ENCODE measurements at regions not wholly inside any gene's neighbourhood (a gene's known extent, or its start where the extent isn't known, plus 50 kb on each side); places are given as distances from the start of the nearest gene placed in this dataset.
A peak's percentile ranks its signal among the peaks of the same experiment; 100 is the strongest.

GRCh38 chr6:138030872-138031271 lies 76.3 kb downstream of the PERP start:
- ATAC-seq, result peak; percentile 7
- Histone ChIP-seq H3K27me3 (no peaks in the 10 kb centered on the region), H3K36me3 (no peaks in the 10 kb centered on the region), H3K4me1 (peaks cover 0 to 23% (median 0%) of the 10 kb centered on the region in 3 donors), H3K27ac (peak overlapping the region in 3 of 4 donors; percentile 75 to 85 (median 80)), H3K4me3 (no peak overlapping the region), H3K9me3 (no peaks in the 10 kb centered on the region)
- WGBS, 2 donors (ENCODE audit: low coverage in 1 of 2), result 11 to 33% methylated on average over 1 of the region's 1 CpG
- TF ChIP-seq CTCF (IDR thresholded peaks at IDR 0.05) (no peak), EP300 (IDR thresholded peaks at IDR 0.05) (no peak), POLR2AphosphoS5 (IDR thresholded peaks at IDR 0.05) (no peak), POLR2A (IDR thresholded peaks at IDR 0.05) (no peak)

GRCh38 chr6:138031417-138031816 lies 75.8 kb downstream of the PERP start:
- no peaks in the 10 kb centered on the region for H3K27me3 ChIP-seq
- WGBS, 2 donors (ENCODE audit: low coverage in 1 of 2), result 55 to 60% methylated on average over 4 of the region's 4 CpGs
- H3K4me3 ChIP-seq, result peak overlapping the region in 1 of 2 donors; percentile 4

GRCh38 chr6:138031850-138032249 lies 75.4 kb downstream of the PERP start:
- ATAC-seq, result peak; percentile 59
- H3K9me3 ChIP-seq, result no peaks in the 10 kb centered on the region
- TF ChIP-seq CTCF (IDR thresholded peaks at IDR 0.05), result no peak
- TF ChIP-seq POLR2A (IDR thresholded peaks at IDR 0.05), result no peak
- TF ChIP-seq POLR2AphosphoS5 (IDR thresholded peaks at IDR 0.05), result no peak
- no peak for TF ChIP-seq EP300 (IDR thresholded peaks at IDR 0.05)
- no peaks in the 10 kb centered on the region for H3K27me3 ChIP-seq
- H3K36me3 ChIP-seq, result no peaks in the 10 kb centered on the region
- peak overlapping the region; percentile 54 to 85 (median 78) for H3K27ac ChIP-seq
- H3K4me1 ChIP-seq, result peaks cover 0 to 23% (median 0%) of the 10 kb centered on the region in 3 donors
- 45 to 66% methylated on average over 3 of the region's 3 CpGs for WGBS, 2 donors (ENCODE audit: low coverage in 1 of 2)
- H3K4me3 ChIP-seq, result peak overlapping the region in 1 of 2 donors; percentile 4

More at GRCh38 chr6:138031417-138031816, 75.8 kb downstream of the PERP start:
- TF ChIP-seq POLR2A (IDR thresholded peaks at IDR 0.05), result no peak
- no peak for TF ChIP-seq CTCF (IDR thresholded peaks at IDR 0.05)
- no peak for TF ChIP-seq POLR2AphosphoS5 (IDR thresholded peaks at IDR 0.05)
- no peak for TF ChIP-seq EP300 (IDR thresholded peaks at IDR 0.05)
- H3K4me1 ChIP-seq, result peaks cover 0 to 23% (median 0%) of the 10 kb centered on the region in 3 donors
- H3K9me3 ChIP-seq, result no peaks in the 10 kb centered on the region
- H3K36me3 ChIP-seq, result no peaks in the 10 kb centered on the region
- peak; percentile 74 for ATAC-seq
- peak overlapping the region; percentile 54 to 85 (median 78) for H3K27ac ChIP-seq

GRCh38 chr6:138032571-138032970 lies 74.6 kb downstream of the PERP start:
- no peaks in the 10 kb centered on the region for H3K9me3 ChIP-seq
- ATAC-seq, result no peak
- no peaks in the 10 kb centered on the region for H3K36me3 ChIP-seq
- TF ChIP-seq POLR2AphosphoS5 (IDR thresholded peaks at IDR 0.05) (no peak), EP300 (IDR thresholded peaks at IDR 0.05) (no peak), POLR2A (IDR thresholded peaks at IDR 0.05) (no peak), CTCF (IDR thresholded peaks at IDR 0.05) (no peak)
- WGBS, 2 donors (ENCODE audit: low coverage in 1 of 2), result 91 to 95% methylated on average over 2 to 3 of the region's 3 CpGs
- H3K4me3 ChIP-seq, result no peak overlapping the region
- H3K4me1 ChIP-seq, result peaks cover 0 to 23% (median 0%) of the 10 kb centered on the region in 3 donors
- H3K27me3 ChIP-seq, result no peaks in the 10 kb centered on the region
- H3K27ac ChIP-seq, result peak overlapping the region in 3 of 4 donors; percentile 75 to 85 (median 80)

- ATAC-seq, result no peak
- Histone ChIP-seq H3K27me3 (no peaks in the 10 kb centered on the region), H3K27ac (no peak overlapping the region), H3K4me1 (peaks cover 0 to 23% (median 0%) of the 10 kb centered on the region in 3 donors), H3K4me3 (no peak overlapping the region), H3K9me3 (no peaks in the 10 kb centered on the region), H3K36me3 (no peaks in the 10 kb centered on the region)
- 58 to 75% methylated on average over 2 of the region's 3 CpGs for WGBS, 2 donors (ENCODE audit: low coverage in 1 of 2)
- TF ChIP-seq EP300 (IDR thresholded peaks at IDR 0.05) (no peak), CTCF (IDR thresholded peaks at IDR 0.05) (no peak), POLR2AphosphoS5 (IDR thresholded peaks at IDR 0.05) (no peak), POLR2A (IDR thresholded peaks at IDR 0.05) (no peak)
Measured at GRCh38 chr6:138034229-138034628, 73.0 kb downstream of the PERP start.
